SK-N-DZ (cell line): ENCODE measurements at regions not wholly inside any gene's neighbourhood (a gene's known extent, or its start where the extent isn't known, plus 50 kb on each side); places are given as distances from the start of the nearest gene placed in this dataset.
A peak's percentile ranks its signal among the peaks of the same experiment; 100 is the strongest.
"Not testable (repeated sequence)": the region's sequence is repeated elsewhere in the genome, so short reads cannot be mapped to it uniquely, and the experiment has no call there.

ENCODE experiments used
- DNase-seq: peaks from one replicate; pipeline ENCODE4 v3.0.0-alpha.2; 2015; ENCODE audit warnings: low spot score

- DNase-seq = no peak
Measured at GRCh38 chr3:3902161-3902560, 102.9 kb downstream of the LRRN1 start.

GRCh38 chr3:3906171-3906570 lies 106.9 kb downstream of the LRRN1 start:
- peak; percentile 31 for DNase-seq

GRCh38 chr3:3907023-3907422 lies 107.8 kb downstream of the LRRN1 start:
- peak; percentile 47 for DNase-seq

GRCh38 chr3:3918763-3919162 lies 119.5 kb downstream of the LRRN1 start:
- DNase-seq = no peak

- DNase-seq = no peak
Measured at GRCh38 chr3:3919316-3919715, 120.1 kb downstream of the LRRN1 start.

- no peak for DNase-seq
Measured at GRCh38 chr3:3923619-3924018, 124.4 kb downstream of the LRRN1 start.

GRCh38 chr3:3927198-3927597 lies 128.0 kb downstream of the LRRN1 start:
- DNase-seq = no peak

- DNase-seq = no peak
Measured at GRCh38 chr3:3927965-3928364, 128.7 kb downstream of the LRRN1 start.

- not testable (repeated sequence) for DNase-seq
Measured at GRCh38 chr3:3941380-3941779, 142.1 kb downstream of the LRRN1 start.

- no peak for DNase-seq
Measured at GRCh38 chr3:3951071-3951470, 151.8 kb downstream of the LRRN1 start.

GRCh38 chr3:3951501-3951900 lies 152.3 kb downstream of the LRRN1 start:
- no peak for DNase-seq

GRCh38 chr3:3962867-3963266 lies 163.6 kb downstream of the LRRN1 start:
- not testable (repeated sequence) for DNase-seq

- no peak for DNase-seq
Measured at GRCh38 chr3:3984053-3984452, 184.8 kb downstream of the LRRN1 start.

GRCh38 chr3:3991598-3991997 lies 192.4 kb downstream of the LRRN1 start:
- no peak for DNase-seq

GRCh38 chr3:3992312-3992874 lies 193.2 kb downstream of the LRRN1 start:
- no peak for DNase-seq

- DNase-seq = peak; percentile 83
Measured at GRCh38 chr3:3998140-3998922, 199.1 kb downstream of the LRRN1 start.

- DNase-seq = not testable (repeated sequence)
Measured at GRCh38 chr3:3999340-3999739, 200.1 kb downstream of the LRRN1 start.

GRCh38 chr3:4001976-4002375 lies 202.7 kb downstream of the LRRN1 start:
- no peak for DNase-seq

GRCh38 chr3:4006288-4006687 lies 207.1 kb downstream of the LRRN1 start:
- no peak for DNase-seq

- no peak for DNase-seq
Measured at GRCh38 chr3:4008205-4008604, 209.0 kb downstream of the LRRN1 start.

GRCh38 chr3:4011166-4011565 lies 211.9 kb downstream of the LRRN1 start:
- no peak for DNase-seq

- DNase-seq = no peak
Measured at GRCh38 chr3:4015426-4015825, 216.2 kb downstream of the LRRN1 start.

GRCh38 chr3:4019501-4019900 lies 220.3 kb downstream of the LRRN1 start:
- no peak for DNase-seq
